WI38 (cell line): ENCODE measurements at regions not wholly inside any gene's neighbourhood (a gene's known extent, or its start where the extent isn't known, plus 50 kb on each side); places are given as distances from the start of the nearest gene placed in this dataset.
"Not testable (repeated sequence)": the region's sequence is repeated elsewhere in the genome, so short reads cannot be mapped to it uniquely, and the experiment has no call there.

Experiments
- H3K4me3 ChIP-seq: 2 replicates; pipeline ENCODE4 v1.5.1; 2011; ENCODE audit warnings: low read depth, mild to moderate bottlenecking, control low read depth, low read length
- TF ChIP-seq, protein P1 (sequence below): IDR thresholded peaks from 2 replicates; pipeline ENCODE4 v1.5.1; 2012; ENCODE audit warnings: low read depth, mild to moderate bottlenecking, control low read depth, low read length

DNA sequence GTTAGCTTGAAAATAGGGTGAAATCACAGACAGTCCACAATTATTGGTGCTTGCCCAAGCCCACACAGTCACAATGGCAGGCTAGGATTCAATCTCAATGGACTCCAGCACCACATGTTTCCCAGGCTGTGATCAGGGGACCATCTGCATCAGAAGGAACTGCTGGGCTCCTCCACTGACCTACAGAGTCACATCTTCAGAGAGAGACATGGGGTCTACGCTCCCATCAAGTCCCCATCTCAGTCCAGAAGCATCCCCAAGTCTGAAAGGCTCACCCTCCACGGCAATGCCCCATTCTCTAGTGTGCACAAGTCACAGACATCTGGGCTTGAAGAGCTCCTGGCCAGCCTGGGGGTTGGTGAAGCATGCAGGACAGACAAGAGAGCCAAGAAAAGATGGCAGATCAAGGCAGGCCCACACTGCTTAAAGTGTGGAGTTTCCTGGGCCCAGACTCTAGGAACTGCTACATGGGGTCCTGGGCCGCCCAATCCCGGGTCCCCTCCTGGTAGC, 262.5 kb downstream of the NPHP4 start:
- no peak overlapping the region for H3K4me3 ChIP-seq
- TF ChIP-seq, protein P1, sequence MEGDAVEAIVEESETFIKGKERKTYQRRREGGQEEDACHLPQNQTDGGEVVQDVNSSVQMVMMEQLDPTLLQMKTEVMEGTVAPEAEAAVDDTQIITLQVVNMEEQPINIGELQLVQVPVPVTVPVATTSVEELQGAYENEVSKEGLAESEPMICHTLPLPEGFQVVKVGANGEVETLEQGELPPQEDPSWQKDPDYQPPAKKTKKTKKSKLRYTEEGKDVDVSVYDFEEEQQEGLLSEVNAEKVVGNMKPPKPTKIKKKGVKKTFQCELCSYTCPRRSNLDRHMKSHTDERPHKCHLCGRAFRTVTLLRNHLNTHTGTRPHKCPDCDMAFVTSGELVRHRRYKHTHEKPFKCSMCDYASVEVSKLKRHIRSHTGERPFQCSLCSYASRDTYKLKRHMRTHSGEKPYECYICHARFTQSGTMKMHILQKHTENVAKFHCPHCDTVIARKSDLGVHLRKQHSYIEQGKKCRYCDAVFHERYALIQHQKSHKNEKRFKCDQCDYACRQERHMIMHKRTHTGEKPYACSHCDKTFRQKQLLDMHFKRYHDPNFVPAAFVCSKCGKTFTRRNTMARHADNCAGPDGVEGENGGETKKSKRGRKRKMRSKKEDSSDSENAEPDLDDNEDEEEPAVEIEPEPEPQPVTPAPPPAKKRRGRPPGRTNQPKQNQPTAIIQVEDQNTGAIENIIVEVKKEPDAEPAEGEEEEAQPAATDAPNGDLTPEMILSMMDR: no peak

GRCh38 chr1:5728663-5729355, 263.4 kb downstream of the NPHP4 start:
- no peak overlapping the region for H3K4me3 ChIP-seq
- TF ChIP-seq, protein P1: no peak

GRCh38 chr1:5727871-5728643, 264.2 kb downstream of the NPHP4 start:
- TF ChIP-seq, protein P1: no peak
- no peak overlapping the region for H3K4me3 ChIP-seq

- no peak overlapping the region for H3K4me3 ChIP-seq
- TF ChIP-seq, protein P1: no peak
Observed at GRCh38 chr1:5727191-5727590, 265.0 kb downstream of the NPHP4 start.

DNA sequence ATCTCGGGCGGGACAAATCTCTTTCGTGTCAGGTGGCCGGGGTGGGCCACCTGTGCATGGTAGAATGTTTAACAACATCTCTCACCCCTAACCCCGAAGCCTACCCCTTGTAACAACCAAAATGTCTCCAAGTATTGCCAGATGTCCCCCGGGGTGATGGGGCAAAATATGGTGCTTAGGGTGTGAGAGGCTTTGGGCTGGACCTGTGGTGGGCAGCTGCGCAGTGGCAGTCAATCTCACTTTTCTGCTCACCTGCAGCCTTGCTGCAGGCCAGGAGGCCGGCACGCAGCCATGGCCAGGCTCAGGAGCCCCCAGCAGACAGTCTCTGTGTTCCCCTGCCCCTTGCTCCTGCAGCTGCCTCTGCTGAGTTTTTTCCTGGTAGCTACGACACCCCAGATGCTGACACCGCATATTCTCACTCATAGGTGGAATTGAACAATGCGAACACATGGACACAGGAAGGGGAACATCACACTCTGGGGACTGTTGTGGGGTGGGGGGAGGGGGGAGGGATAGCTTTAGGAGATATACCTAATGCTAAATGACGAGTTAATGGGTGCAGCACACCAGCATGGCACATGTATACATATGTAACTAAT, 265.5 kb downstream of the NPHP4 start:
- H3K4me3 ChIP-seq: not testable (repeated sequence)

GRCh38 chr1:5725855-5726585, 266.2 kb downstream of the NPHP4 start:
- TF ChIP-seq, protein P1: no peak
- H3K4me3 ChIP-seq: no peak overlapping the region

GRCh38 chr1:5725406-5725805, 266.8 kb downstream of the NPHP4 start:
- TF ChIP-seq, protein P1: no peak
- no peak overlapping the region for H3K4me3 ChIP-seq
